ENCODE measurements at regions not wholly inside any gene's neighbourhood (a gene's known extent, or its start where the extent isn't known, plus 50 kb on each side); places are given as distances from the start of the nearest gene placed in this dataset.
A peak's percentile ranks its signal among the peaks of the same experiment; 100 is the strongest.
"Not testable (repeated sequence)": the region's sequence is repeated elsewhere in the genome, so short reads cannot be mapped to it uniquely, and the experiment has no call there.

DNA sequence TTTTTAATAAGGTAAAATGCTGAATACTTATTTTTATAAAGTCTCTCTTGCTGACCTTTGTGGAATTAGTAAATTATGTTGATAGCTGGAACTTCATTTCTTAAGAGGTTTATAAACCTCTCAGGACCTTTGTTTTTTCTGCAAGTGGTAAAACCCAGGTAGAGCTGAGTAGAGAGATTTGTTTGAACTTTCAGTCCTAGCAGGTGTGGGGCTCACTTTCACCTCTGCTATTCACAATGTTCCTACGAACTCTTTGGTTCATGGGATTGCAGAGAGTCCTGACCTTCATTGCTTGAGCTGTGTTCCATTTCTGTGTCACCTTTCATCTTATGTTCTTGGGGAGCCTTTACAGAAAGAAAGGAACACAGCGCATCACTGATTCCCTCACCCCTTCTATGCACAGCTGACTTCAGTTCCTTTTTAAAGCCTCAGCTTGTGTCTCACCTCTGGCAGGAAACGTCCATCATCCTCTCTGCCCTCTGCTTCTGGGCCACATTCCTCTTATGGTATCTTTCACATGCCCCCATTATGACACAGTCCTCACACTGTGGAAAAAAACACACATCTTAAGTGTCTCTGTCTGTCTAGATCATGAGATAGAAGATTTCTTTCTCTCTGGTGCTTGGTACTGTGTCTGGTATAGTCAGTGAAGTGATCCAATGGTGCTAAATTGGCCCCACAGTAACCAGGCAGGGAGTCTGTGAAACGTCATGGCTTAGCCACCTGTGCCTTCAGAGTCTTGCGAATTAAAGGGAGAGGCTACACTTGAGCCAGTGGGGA lies 262.5 kb upstream of the B3GALT2 start:
- no peak for DNase-seq
- H3K4me1 Mint-ChIP-seq = no peaks in the 10 kb centered on the region
- no peaks in the 10 kb centered on the region for H3K27me3 Mint-ChIP-seq (ENCODE audit: low read depth, poor library complexity)
- peaks cover 3% of the 10 kb centered on the region for H3K9me3 Mint-ChIP-seq
- H3K36me3 Mint-ChIP-seq (ENCODE audit: low read depth) = no peaks in the 10 kb centered on the region
- H3K27ac Mint-ChIP-seq = peak overlapping the region; percentile 76
- TF ChIP-seq, protein P1, sequence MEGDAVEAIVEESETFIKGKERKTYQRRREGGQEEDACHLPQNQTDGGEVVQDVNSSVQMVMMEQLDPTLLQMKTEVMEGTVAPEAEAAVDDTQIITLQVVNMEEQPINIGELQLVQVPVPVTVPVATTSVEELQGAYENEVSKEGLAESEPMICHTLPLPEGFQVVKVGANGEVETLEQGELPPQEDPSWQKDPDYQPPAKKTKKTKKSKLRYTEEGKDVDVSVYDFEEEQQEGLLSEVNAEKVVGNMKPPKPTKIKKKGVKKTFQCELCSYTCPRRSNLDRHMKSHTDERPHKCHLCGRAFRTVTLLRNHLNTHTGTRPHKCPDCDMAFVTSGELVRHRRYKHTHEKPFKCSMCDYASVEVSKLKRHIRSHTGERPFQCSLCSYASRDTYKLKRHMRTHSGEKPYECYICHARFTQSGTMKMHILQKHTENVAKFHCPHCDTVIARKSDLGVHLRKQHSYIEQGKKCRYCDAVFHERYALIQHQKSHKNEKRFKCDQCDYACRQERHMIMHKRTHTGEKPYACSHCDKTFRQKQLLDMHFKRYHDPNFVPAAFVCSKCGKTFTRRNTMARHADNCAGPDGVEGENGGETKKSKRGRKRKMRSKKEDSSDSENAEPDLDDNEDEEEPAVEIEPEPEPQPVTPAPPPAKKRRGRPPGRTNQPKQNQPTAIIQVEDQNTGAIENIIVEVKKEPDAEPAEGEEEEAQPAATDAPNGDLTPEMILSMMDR (IDR thresholded peaks at IDR 0.05) = no peak
- H3K4me3 Mint-ChIP-seq = no peak overlapping the region

DNA sequence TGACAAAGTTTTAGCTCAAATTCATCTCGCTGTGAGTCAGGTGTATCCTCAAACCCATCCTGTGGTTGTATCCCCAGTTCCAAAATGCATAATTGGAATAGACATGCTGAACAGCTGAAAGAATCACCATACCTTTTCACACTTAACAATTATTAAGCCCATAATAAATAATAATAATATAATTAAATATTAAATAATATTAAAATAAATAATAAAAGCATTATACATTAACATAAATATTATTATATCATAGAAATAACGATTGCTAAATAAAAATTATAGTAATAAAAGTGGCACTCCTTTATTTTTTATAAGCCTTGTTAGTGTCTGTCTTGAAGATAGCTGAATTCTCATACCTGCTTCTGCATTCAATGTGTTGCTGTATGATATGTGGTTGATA lies 257.5 kb upstream of the B3GALT2 start:
- TF ChIP-seq, protein P1 (IDR thresholded peaks at IDR 0.05) = no peak
- Mint-ChIP-seq H3K36me3 (ENCODE audit: low read depth) (no peaks in the 10 kb centered on the region), H3K27me3 (ENCODE audit: low read depth, poor library complexity) (no peaks in the 10 kb centered on the region), H3K27ac (no peak overlapping the region), H3K4me1 (no peaks in the 10 kb centered on the region), H3K4me3 (no peak overlapping the region), H3K9me3 (peaks cover 3% of the 10 kb centered on the region)
- DNase-seq = no peak

DNA sequence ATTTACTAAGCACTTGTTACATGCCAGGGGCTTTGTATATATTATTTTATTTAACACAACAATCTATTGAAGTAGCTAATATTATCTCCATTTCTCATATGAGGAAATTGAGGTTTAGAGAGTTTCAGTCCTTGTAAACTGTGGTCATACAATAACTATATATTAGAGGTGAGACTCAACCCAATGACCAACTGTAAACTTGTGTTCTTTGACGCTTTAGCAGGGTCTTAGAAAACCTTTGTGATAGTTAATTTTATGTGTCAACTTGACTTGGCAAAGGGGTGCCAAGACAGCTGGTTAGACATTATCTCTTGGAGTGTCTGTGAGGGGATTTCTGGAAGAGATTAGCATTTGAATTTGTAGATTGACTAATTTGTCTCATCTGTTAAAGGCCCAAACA lies 252.4 kb upstream of the B3GALT2 start:
- Mint-ChIP-seq H3K36me3 (ENCODE audit: low read depth) (peaks cover under 1% of the 10 kb centered on the region), H3K9me3 (peaks cover 30% of the 10 kb centered on the region), H3K4me1 (no peaks in the 10 kb centered on the region), H3K27ac (no peak overlapping the region), H3K4me3 (no peak overlapping the region), H3K27me3 (ENCODE audit: low read depth, poor library complexity) (no peaks in the 10 kb centered on the region)
- no peak for DNase-seq
- TF ChIP-seq, protein P1 (IDR thresholded peaks at IDR 0.05) = no peak

DNA sequence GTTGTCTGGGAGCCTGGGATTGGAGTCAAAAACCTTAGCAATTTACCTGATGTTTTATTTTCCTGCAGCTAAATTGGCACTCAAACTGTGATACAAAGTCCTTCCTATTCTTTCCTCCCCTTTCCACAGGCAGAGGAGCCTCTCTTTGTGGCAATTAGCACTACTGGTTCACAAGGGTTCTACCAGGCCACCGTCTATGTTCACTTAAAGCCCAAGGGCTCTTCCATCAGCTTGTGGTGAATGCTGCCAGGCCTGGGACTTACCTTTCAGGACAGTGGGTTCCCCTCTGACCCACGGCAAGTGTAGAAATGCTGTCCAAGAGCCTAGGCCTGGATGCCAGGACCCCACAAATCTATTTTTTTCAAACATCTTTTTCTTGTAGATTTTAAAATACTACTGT lies 251.9 kb upstream of the B3GALT2 start:
- Mint-ChIP-seq H3K27me3 (ENCODE audit: low read depth, poor library complexity) (no peaks in the 10 kb centered on the region), H3K4me1 (no peaks in the 10 kb centered on the region), H3K36me3 (ENCODE audit: low read depth) (peaks cover 5% of the 10 kb centered on the region), H3K9me3 (peaks cover 35% of the 10 kb centered on the region), H3K27ac (no peak overlapping the region), H3K4me3 (no peak overlapping the region)
- no peak for DNase-seq
- TF ChIP-seq, protein P1 (IDR thresholded peaks at IDR 0.05) = no peak

DNA sequence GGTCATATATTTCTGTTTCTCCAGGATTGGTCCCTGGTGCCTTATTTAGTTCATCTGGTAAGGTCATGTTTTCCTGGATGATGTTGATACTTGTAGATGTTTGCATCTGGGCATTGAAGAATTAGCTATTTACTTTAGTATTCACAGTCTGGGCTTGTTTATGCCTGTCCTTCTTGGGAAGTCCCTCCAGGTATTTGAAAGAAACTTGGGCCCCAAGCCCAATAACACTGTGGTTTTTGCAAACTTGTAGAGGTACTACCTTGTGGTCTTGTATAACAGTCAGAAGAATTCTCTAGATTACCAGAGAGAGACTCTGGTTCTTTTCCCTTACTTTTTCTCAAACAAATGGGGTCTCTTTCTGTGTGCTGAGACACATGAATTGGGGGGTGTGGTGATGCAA lies 251.4 kb upstream of the B3GALT2 start:
- Mint-ChIP-seq H3K4me1 (no peaks in the 10 kb centered on the region), H3K9me3 (peaks cover 40% of the 10 kb centered on the region), H3K27me3 (ENCODE audit: low read depth, poor library complexity) (no peaks in the 10 kb centered on the region), H3K36me3 (ENCODE audit: low read depth) (peaks cover 6% of the 10 kb centered on the region), H3K4me3 (no peak overlapping the region), H3K27ac (no peak overlapping the region)
- TF ChIP-seq, protein P1 (IDR thresholded peaks at IDR 0.05) = no peak
- no peak for DNase-seq

DNA sequence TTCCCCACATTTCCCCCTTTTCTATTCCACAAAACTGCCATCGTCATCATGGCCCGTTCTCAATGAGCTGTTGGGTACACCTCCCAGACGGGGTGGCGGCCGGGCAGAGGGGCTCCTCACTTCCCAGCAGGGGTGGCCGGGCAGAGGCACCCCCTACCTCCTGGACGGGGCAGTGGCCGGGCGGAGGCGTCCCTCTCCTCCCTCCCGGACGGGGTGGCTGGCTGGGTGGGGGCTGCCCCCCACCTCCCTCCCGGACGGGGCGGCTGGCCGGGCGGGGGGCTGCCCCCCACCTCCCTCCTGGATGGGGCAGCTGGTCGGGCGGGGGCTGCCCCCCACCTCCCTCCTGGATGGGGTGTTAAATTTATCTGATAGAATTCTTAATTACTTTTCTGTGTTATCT lies 250.9 kb upstream of the B3GALT2 start:
- not testable (repeated sequence) for H3K4me1 Mint-ChIP-seq; H3K4me3 Mint-ChIP-seq; H3K36me3 Mint-ChIP-seq (ENCODE audit: low read depth); H3K27me3 Mint-ChIP-seq (ENCODE audit: low read depth, poor library complexity); DNase-seq; H3K27ac Mint-ChIP-seq
- peaks cover 45% of the 10 kb centered on the region for H3K9me3 Mint-ChIP-seq
